Stromal cell of bone marrow (primary cell): ENCODE measurements at regions not wholly inside any gene's neighbourhood (a gene's known extent, or its start where the extent isn't known, plus 50 kb on each side); places are given as distances from the start of the nearest gene placed in this dataset.

Experiments used
- DNase-seq: peaks from one replicate; pipeline ENCODE4 v3.0.0-alpha.2; 2012; ENCODE audit warnings: low read depth

DNA sequence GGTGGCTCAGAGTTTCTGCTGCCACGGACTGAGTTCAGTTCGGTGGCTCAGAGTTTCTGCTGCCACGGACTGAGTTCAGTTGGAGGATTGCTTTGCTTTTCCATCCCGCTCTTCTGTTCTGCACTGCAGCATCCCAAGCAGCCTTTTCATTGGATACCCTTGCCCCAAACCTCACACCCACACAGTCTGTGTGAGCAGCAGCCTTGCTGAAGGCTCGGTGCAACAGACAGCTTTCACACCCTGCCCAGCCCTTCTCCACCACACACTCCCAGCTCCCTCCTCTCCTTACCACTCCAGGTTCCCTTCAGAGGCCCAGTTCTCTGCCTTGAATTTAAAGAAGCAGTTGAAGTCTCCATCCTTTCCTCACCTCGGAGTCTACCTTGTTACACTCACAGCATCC is 52.5 kb upstream of the CHD6 start:
- DNase-seq = no peak

- DNase-seq = no peak
These were observed 51.6 kb upstream of the CHD6 start for GRCh38 chr20:41669708-41670263.

DNA sequence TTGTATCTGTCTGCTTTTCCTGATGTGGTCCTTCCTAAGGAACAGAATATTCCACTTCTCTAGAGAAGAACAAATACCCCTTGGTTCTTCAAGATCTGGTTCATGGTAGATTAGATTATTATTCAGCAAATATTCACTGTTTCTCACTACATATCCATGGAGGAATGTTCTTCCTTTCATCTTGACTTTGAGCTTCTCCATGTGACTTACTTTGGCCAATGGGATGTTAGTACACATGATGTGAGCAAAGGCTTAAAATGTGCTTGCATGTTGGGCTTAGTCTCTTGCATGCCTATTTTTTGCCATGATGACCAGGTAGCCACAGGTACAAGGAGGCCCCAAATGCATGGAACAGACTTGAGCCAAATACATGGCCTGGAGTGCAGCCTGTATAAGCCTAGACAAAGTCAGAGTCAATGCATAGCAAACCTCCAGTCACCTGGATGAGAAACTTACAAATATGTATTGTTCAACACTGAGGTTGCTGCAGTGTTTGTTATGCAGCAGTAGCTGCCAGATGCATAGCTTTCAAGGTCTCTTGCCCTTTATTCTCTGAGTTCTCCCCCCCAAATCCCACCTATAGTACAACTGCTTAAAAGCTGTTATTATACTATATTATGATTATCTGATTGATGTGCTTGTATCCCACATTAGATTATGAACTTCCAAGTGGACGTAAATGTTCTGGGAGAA is 50.0 kb upstream of the CHD6 start:
- no peak for DNase-seq
